ENCODE measurements at regions not wholly inside any gene's neighbourhood (a gene's known extent, or its start where the extent isn't known, plus 50 kb on each side); places are given as distances from the start of the nearest gene placed in this dataset.

DNA sequence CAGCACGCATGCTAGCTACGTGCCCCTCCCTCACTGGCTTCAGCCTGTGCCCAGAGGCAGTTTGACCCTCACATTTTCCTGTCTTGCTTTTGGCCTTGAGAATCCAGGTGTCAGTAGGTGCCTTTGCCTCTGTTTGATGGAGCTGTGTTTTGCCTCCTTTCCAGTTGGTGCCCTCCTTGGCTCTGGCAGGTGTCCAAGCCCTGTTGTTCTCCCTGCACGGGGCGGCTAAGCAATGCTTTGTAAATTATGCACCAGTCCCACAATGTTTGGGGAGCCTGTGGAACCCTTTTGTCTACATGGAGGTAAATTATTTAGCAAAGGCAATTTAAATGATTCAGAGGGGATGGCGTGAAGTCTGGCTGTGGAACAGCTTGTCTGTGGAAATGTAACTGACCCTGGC, 202.9 kb upstream of the BOD1L1 start:
- TF ChIP-seq, protein P1, sequence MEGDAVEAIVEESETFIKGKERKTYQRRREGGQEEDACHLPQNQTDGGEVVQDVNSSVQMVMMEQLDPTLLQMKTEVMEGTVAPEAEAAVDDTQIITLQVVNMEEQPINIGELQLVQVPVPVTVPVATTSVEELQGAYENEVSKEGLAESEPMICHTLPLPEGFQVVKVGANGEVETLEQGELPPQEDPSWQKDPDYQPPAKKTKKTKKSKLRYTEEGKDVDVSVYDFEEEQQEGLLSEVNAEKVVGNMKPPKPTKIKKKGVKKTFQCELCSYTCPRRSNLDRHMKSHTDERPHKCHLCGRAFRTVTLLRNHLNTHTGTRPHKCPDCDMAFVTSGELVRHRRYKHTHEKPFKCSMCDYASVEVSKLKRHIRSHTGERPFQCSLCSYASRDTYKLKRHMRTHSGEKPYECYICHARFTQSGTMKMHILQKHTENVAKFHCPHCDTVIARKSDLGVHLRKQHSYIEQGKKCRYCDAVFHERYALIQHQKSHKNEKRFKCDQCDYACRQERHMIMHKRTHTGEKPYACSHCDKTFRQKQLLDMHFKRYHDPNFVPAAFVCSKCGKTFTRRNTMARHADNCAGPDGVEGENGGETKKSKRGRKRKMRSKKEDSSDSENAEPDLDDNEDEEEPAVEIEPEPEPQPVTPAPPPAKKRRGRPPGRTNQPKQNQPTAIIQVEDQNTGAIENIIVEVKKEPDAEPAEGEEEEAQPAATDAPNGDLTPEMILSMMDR (conservative IDR thresholded peaks at IDR 0.05; ENCODE audit: low read depth in 2 of 2) = no peak
- TF ChIP-seq, protein P2, sequence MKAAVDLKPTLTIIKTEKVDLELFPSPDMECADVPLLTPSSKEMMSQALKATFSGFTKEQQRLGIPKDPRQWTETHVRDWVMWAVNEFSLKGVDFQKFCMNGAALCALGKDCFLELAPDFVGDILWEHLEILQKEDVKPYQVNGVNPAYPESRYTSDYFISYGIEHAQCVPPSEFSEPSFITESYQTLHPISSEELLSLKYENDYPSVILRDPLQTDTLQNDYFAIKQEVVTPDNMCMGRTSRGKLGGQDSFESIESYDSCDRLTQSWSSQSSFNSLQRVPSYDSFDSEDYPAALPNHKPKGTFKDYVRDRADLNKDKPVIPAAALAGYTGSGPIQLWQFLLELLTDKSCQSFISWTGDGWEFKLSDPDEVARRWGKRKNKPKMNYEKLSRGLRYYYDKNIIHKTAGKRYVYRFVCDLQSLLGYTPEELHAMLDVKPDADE (IDR thresholded peaks at IDR 0.05) = no peak
- no peak for TF ChIP-seq EZH2 (IDR thresholded peaks at IDR 0.05; ENCODE audit: low read depth, unreplicated experiment)
- no peak for TF ChIP-seq POLR2AphosphoS5 (IDR thresholded peaks at IDR 0.05; ENCODE audit: low read depth)
- TF ChIP-seq JUNB (IDR thresholded peaks at IDR 0.05; ENCODE audit: unreplicated experiment) = no peak

All from GM23338 (cell line).